Stimulated activated CD4-positive, alpha-beta T cell treated with anti-CD3 and anti-CD28 coated beads, Interleukin-2, amount 100 ng/mL, for 48 hours (primary cell): ENCODE measurements at regions not wholly inside any gene's neighbourhood (a gene's known extent, or its start where the extent isn't known, plus 50 kb on each side); places are given as distances from the start of the nearest gene placed in this dataset.

Source experiments
- DNase-seq, 2 donors: peaks; one replicate each; pipeline ENCODE4 v3.0.0-alpha.2; 2020

DNA sequence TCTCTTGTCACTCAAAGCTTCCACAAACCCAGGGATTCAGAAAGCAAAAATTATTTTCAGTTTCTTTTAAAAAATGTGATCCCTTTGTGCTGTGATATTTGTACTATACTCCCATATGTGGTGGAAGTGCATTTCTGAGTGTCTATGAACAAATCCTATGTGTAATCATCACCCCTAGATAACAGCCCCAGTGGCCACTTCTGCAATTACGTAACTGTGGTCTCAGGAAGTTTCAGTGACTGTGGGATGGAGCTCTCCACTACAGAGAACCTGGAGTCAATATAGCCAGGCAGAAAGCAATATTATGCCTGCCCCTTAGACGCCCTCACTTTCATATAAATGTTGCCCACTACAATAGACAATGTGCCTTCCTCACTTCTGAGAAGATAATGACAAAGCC lies 1101.7 kb upstream of the GHITM start:
- no peak for DNase-seq

GRCh38 chr10:83038631-83039030 lies 1100.7 kb upstream of the GHITM start:
- DNase-seq: no peak

DNA sequence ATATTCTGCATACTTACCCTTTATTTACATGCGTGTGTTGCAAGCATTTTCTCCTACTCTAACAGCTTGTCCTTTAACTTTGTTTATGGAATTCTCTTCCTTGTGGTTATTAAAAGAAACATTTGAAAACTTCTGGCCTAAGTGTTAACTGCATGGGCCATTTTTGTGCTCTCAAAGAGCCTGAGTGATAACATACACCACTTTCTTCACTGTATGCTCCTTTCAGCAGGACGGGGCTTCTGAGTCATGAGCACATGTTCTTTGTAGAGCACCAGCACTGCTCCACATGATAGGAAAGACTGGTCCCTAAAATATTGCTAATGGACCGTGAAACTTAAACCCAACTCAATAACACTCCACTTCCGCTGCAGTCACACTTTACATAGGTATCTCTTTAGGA lies 1093.6 kb upstream of the GHITM start:
- DNase-seq: no peak

DNA sequence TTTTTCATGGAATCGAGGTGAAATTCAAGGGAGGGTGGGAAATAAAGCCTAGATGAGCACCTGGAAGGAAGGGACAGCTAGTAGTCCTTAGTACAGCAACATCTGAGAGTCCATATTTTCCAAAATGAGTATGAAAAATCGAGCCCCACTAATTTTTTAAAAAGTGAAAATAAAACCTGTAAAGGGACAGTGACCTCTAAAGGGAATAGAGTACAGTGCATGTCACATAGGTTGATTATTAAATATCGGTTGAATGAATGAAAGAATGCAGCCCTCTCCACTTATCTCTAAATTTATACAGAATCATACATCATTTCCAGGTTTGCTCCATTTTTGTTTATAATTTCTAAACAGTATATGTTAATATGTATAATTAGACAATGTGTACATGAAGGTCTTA lies 1088.5 kb upstream of the GHITM start:
- no peak for DNase-seq

DNA sequence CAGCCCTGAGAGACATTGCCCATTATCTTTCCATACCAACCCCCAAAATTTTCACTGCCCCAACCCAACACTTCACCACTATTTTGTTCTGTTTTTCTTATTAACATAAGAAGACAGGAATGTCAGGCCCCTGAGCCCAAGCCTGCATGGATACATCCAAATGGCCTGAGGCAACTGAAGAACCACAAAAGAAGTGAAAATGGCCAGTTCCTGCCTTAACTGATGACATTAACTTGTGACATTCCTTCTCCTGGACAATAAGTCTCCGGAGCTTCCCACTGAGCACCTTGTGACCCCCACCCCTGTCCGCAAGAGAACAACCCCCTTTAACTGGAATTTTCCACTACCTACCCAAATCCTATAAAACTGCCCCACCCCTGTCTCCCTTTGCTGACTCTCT lies 1076.4 kb upstream of the GHITM start:
- no peak for DNase-seq

DNA sequence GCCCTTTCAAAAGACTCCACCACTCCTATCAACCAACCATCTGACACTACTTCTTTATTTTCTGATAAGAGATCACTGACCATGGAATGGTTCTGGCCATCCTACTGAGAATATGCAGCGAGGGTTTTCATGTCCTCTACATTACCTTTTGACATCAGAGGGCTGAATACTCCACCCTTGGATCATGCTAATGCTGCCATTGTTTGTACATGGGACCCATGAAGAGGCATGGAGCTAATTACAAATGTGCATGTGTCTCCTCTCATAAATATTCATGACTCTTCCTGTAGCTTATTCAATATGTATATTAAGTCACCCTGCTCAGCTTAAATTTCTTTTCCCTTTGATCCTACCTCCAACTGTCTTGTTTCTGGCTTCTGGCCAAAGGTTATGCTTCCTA lies 1065.8 kb upstream of the GHITM start:
- DNase-seq: no peak

GRCh38 chr10:83075016-83075814 lies 1064.1 kb upstream of the GHITM start:
- DNase-seq: no peak

GRCh38 chr10:83075815-83076355 lies 1063.4 kb upstream of the GHITM start:
- no peak for DNase-seq

DNA sequence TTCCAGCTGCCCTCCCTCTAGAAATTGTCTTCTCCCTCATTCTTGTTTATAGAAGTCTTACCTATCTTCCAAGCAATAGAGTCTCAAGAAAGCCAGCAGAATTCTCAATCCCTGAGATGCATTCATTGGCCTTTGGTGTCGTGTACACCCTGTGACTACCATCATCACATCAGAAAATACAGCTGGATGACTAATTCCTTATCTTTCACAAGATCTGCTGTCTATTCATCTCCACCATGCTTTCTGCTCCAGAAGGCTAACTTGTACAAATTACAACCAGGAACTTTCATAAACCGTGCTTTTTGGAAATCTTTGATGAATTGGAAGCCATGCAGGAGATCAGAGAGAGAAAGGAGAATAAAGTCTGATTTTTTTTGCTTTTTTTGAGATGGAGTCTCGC lies 1062.9 kb upstream of the GHITM start:
- no peak for DNase-seq

DNA sequence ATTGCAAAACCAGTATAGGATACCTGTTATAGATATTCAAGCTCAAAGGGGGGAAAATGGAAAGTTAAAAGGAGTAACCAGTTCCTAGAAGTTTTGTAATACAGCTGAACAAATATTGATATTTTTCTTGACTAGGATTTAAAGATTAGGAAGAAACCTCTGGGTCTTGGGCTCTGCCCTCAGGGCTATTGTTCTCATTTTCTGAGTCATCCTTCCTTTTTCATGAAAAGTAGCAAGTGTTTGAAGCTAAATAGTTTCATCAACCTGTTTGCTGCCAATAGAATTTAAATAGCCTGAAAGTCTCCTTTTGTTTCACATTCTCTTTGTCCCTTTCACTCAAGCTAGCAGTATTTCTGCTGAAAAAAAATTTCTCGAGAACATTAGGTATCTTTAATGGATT lies 1061.1 kb upstream of the GHITM start:
- DNase-seq: no peak

- DNase-seq: no peak
Measured at GRCh38 chr10:83078645-83079044, 1060.7 kb upstream of the GHITM start.

DNA sequence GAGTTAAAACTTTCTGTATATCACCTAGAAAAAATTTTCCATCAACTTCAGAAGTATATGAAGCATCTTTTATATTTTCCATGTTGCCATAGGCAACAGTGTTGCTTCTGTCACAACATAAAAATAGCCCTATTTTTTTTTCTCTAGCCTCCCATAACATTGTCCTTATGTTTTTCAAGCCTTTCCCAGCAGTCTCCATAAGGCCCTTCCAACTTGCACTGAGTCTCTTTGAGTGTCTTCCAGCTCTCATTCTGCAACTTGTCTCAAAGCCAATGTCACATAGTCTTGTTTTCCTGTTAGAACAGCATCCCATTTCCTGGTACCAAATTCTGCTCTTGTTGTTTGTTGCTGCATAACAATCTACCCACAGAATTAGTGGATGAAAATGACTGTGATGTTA lies 1055.5 kb upstream of the GHITM start:
- DNase-seq: no peak

- no peak for DNase-seq
Measured at GRCh38 chr10:83089335-83089734, 1050.0 kb upstream of the GHITM start.

DNA sequence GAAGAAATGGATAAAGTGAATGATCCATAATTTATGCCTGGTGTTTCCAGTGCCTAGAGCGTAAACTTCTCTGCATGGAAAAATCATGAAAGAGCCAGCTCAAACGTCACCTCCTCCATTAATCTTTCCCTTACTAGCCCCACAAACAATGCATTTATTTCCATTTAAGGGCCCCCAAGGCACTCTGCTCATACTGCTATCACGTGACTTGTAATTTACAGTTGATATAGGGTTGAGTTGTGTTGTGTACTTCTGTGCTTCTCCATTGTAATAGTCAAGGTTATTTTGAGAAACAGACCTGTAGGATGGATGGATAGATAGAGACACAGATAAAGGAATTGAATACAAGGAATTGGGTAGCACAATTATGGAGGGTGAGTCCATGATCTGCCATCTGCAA lies 1034.7 kb upstream of the GHITM start:
- no peak for DNase-seq

- no peak for DNase-seq
Measured at GRCh38 chr10:83108565-83109333, 1030.6 kb upstream of the GHITM start.

- DNase-seq: no peak
Measured at GRCh38 chr10:83119346-83119745, 1020.0 kb upstream of the GHITM start.

- no peak for DNase-seq
Measured at GRCh38 chr10:83122336-83122735, 1017.0 kb upstream of the GHITM start.

- DNase-seq: no peak
Measured at GRCh38 chr10:83127942-83128575, 1011.2 kb upstream of the GHITM start.

DNA sequence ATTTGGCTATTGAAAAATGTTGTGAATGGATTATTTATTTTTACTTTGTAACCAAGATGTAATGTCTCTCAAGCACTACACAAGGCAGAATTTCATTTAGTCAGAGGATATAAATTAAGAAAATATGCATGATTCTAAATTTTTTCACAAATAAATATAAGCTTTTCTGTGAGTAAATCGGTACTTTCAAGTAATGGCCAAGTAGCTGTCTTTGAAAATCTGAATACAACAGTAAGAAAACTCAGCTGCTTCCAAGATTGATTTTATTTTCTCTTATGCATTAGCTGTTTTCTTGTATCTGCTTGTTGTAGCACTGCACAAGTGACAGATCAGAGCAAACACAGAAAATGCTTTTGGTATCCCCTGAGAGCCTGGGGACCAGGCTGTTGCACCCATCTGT lies 998.5 kb upstream of the GHITM start:
- no peak for DNase-seq

- no peak for DNase-seq
Measured at GRCh38 chr10:83142074-83142563, 997.2 kb upstream of the GHITM start.

DNA sequence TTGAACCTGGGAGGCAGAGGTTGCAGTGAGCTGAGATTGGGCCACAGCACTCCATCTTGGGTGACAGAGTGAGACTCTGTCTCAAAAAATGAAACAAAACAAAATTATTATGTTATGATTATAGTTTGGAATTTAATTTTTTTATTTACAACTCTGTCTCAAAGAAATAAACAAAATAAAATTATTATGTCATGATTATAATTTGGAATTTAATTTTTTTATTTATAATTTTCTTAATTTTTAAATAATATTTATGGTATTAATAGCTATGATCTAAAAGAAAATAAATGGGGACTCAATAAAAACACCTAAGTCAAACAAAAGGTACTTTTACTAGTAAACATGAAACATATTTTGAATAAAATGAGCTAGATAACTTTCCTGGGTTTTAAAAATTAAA lies 994.8 kb upstream of the GHITM start:
- no peak for DNase-seq

GRCh38 chr10:83153714-83154113 lies 985.6 kb upstream of the GHITM start:
- DNase-seq: no peak

- no peak for DNase-seq
Measured at GRCh38 chr10:83164156-83164555, 975.2 kb upstream of the GHITM start.

DNA sequence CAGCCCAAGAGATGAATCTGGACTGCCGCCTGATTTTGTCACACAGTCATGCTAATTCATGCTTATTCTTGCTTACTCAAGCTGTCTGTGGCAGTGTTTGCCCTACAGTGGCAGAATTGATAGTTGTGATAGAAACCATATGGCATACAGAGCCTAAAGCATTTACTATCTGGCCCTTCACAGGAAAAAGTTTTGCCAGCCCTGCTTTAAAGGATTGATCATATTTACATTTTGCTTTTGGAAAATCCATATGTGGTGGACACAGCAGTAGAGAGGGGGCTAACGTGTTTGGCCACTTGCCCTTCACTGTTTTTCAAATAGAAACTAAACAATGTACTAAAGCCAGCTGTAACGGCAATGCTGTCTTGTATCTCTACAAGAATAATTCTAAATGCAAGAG lies 974.0 kb upstream of the GHITM start:
- DNase-seq: no peak
